HG02798 (cell line): ENCODE measurements at regions not wholly inside any gene's neighbourhood (a gene's known extent, or its start where the extent isn't known, plus 50 kb on each side); places are given as distances from the start of the nearest gene placed in this dataset.

Experiments used
- ATAC-seq: cut with Tn5 transposase; IDR thresholded peaks from one replicate; pipeline ENCODE4 v1.9.1; 2021; ENCODE audit warnings: mild to moderate bottlenecking; ENCODE audit not compliant: unreplicated experiment, poor library complexity

GRCh38 chr4:24476282-24476681 lies 108.1 kb downstream of the DHX15 start:
- peak; percentile 29 for ATAC-seq

GRCh38 chr4:24475756-24476155 lies 108.6 kb downstream of the DHX15 start:
- no peak for ATAC-seq

GRCh38 chr4:24473309-24473721 lies 111.0 kb downstream of the DHX15 start:
- no peak for ATAC-seq

GRCh38 chr4:24472514-24473308 lies 111.6 kb downstream of the DHX15 start:
- peak; percentile 65 for ATAC-seq

GRCh38 chr4:24472161-24472510 lies 112.2 kb downstream of the DHX15 start:
- no peak for ATAC-seq

GRCh38 chr4:24471486-24472160 lies 112.7 kb downstream of the DHX15 start:
- no peak for ATAC-seq

GRCh38 chr4:24470666-24471485 lies 113.5 kb downstream of the DHX15 start:
- peak; percentile 32 for ATAC-seq

GRCh38 chr4:24468071-24468470 lies 116.3 kb downstream of the DHX15 start:
- ATAC-seq = no peak

GRCh38 chr4:24464566-24464965 lies 119.8 kb downstream of the DHX15 start:
- ATAC-seq = no peak

- ATAC-seq = no peak
Measured at GRCh38 chr4:24456431-24456830, 127.9 kb downstream of the DHX15 start.

- ATAC-seq = no peak
Measured at GRCh38 chr4:24453951-24454350, 130.4 kb downstream of the DHX15 start.

- ATAC-seq = no peak
Measured at GRCh38 chr4:24451870-24452269, 132.5 kb downstream of the DHX15 start.

GRCh38 chr4:24443200-24443599 lies 141.2 kb downstream of the DHX15 start:
- ATAC-seq = no peak

GRCh38 chr4:24440765-24441164 lies 143.6 kb downstream of the DHX15 start:
- ATAC-seq = no peak

- ATAC-seq = no peak
Measured at GRCh38 chr4:24434241-24434640, 150.1 kb downstream of the DHX15 start.

GRCh38 chr4:24433515-24434214 lies 150.7 kb downstream of the DHX15 start:
- ATAC-seq = no peak

GRCh38 chr4:24428850-24429249 lies 155.5 kb downstream of the DHX15 start:
- no peak for ATAC-seq

GRCh38 chr4:24426557-24426956 lies 157.8 kb downstream of the DHX15 start:
- ATAC-seq = no peak

- no peak for ATAC-seq
Measured at GRCh38 chr4:24425863-24426262, 158.5 kb downstream of the DHX15 start.

GRCh38 chr4:24423670-24424069 lies 160.7 kb downstream of the DHX15 start:
- ATAC-seq = no peak
